ENCODE measurements at regions not wholly inside any gene's neighbourhood (a gene's known extent, or its start where the extent isn't known, plus 50 kb on each side); places are given as distances from the start of the nearest gene placed in this dataset.

- TF ChIP-seq MAX (IDR thresholded peaks at IDR 0.05; ENCODE audit: low read depth, low read length) (no peak), CTCF (IDR thresholded peaks at IDR 0.05; ENCODE audit: low read depth, low read length) (no peak), POLR2A (IDR thresholded peaks at IDR 0.05; ENCODE audit: extremely low read depth, insufficient read length) (no peak)
Measured at GRCh38 chr14:80304125-80304766, 92.9 kb upstream of the DIO2 start.
